GM18868 (cell line): ENCODE measurements at regions not wholly inside any gene's neighbourhood (a gene's known extent, or its start where the extent isn't known, plus 50 kb on each side); places are given as distances from the start of the nearest gene placed in this dataset.
A peak's percentile ranks its signal among the peaks of the same experiment; 100 is the strongest.
"Not testable (repeated sequence)": the region's sequence is repeated elsewhere in the genome, so short reads cannot be mapped to it uniquely, and the experiment has no call there.

Experiments used
- ATAC-seq: cut with Tn5 transposase; IDR thresholded peaks from one replicate; pipeline ENCODE4 v1.9.1; 2021; ENCODE audit warnings: mild to moderate bottlenecking, moderate library complexity; ENCODE audit not compliant: unreplicated experiment

DNA sequence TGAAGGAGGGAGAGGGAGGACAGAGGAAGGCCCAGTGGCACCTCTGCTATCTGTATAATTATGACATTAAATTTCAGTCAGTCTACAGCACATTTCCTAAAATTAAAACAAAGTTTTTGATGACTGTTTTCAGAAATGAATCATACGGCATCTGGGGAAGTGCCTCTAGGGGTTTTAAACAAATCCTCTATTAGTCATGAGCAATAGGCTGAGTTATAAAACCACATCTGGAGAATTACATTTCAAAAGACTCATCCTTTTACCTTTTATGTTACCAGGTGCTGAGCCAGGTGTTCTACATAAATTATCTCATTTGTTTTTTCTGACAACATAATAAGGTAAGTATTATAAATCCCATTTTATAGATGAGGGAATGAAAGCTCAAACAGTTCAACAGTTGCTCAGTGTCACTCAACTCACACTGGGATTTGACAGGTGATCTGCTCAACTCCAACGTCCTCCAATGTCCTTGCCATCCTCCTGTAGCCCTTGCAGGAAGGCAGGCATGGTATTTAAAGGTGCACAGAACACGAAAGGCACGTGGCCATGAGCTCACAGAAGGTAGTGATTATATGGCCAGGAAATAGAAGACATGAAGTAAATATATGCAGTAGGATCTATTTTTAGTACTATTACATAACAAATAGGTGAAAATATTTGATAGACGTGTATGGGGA lies 184.2 kb upstream of the MAN1A1 start:
- ATAC-seq, result peak; percentile 78

GRCh38 chr6:119527231-119527578 lies 177.6 kb upstream of the MAN1A1 start:
- ATAC-seq, result no peak

DNA sequence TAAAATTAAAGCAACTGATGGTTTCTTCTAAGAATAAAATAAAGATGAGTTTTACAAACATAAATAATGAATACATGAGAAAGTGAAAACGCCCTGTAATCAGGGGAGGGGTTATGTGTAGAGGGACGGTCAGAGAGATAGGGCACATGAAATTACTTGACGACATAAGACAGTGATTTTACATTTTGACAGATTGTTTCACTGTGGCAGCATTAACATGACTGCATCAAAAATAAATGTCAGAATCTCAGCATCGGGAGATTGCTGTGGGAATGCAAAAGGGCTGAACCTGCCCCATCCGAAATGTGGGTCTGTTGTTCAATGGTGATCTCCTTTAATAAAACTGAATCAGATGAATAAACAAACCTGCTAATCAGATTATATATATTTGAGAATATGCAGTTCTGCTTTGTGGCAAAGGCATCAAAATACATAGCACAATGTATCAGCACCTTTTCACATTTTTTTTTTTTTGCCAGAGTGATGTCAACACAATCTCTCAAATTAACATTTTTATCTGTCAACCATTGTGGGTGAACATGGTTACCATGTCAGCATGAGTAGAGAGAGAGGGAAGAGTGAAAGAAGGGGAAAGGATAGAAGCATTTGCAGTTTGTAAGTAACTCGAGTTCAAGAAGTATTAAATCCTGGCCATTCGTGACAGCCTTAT lies 177.1 kb upstream of the MAN1A1 start:
- ATAC-seq, result no peak

DNA sequence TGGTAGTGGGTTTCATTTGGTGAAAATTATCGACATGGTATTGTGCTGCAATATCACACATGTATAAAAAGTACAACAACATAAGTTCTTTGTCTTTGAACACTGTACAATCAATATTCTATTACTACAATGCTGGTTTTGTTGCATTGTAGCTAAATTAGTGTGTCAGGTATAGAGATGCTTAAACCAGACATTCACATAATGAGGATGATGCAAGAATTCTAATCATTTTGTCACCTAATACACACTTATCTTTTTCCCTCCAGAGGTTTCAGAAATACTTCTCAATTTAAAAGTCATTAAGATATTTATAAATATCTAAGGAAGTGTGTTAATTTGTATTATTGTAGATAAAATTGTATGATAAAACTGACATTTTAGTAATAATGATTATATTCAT lies 174.8 kb upstream of the MAN1A1 start:
- no peak for ATAC-seq

DNA sequence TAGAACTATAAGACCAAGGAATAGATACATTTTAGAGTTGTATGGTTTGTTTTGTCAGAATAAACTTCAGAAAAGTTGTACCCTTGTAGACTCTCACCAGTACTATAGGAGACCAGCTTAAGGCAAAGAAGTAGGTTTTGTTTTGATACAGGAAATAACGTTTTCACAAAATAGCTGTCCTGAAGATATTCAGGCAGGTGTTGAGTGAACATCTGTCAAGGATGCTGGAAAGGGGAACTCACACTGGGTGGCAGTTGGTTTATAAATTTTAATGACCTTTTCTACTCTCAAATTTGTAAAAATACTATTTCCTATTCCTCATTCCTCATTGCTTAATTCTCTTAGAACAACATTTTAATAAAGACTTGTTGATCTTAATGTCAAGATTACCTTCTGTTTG lies 174.0 kb upstream of the MAN1A1 start:
- ATAC-seq, result no peak

- ATAC-seq, result no peak
Measured at GRCh38 chr6:119521251-119521650, 171.7 kb upstream of the MAN1A1 start.

GRCh38 chr6:119517428-119517827 lies 167.9 kb upstream of the MAN1A1 start:
- ATAC-seq, result peak; percentile 85

DNA sequence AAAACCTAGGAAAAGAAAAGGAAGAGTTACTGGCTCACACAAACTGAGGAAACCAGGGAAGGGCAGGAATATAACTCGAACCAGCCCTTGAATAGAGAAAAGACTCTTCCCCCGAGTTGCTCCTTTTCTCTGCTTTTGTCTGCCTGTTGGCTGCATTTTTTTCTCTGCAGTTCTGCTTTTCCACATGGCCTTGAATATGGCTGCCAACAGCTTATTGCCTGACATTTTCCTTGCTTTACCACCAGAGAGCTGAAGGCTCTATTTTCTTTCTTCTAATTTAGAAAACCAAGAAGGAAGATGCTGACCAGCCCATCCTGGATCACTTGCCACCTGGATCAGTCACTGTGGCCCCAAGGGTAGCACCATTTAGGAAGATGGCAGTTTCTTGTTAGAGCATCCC lies 164.8 kb upstream of the MAN1A1 start:
- ATAC-seq, result no peak

- ATAC-seq, result no peak
Measured at GRCh38 chr6:119511024-119511423, 161.5 kb upstream of the MAN1A1 start.

GRCh38 chr6:119510246-119510645 lies 160.7 kb upstream of the MAN1A1 start:
- ATAC-seq, result no peak

DNA sequence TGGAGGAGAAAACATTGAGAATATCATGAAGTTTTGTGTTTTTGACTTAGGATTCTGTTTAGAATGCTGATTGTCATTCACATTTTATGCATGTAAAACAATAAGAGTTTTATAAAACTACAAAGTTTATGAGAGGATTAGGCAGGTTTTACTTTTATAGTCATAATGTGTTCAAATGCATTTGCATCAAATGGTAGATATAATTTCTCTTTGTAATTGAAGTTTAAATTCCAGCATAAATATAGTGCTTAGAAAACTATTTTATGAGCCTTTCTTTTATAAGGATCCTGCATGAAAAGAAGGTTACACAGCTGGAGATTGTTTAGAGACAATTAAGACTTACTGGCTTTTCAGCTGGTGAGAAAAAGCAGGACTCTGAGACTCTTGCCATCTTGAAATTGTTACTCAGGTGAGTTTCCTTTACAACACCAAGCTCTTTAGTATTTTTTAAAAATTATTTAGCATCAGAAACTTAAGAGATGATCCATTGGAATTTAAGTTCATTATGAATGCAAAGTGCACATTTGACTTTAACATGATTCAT lies 157.1 kb upstream of the MAN1A1 start:
- ATAC-seq, result no peak

DNA sequence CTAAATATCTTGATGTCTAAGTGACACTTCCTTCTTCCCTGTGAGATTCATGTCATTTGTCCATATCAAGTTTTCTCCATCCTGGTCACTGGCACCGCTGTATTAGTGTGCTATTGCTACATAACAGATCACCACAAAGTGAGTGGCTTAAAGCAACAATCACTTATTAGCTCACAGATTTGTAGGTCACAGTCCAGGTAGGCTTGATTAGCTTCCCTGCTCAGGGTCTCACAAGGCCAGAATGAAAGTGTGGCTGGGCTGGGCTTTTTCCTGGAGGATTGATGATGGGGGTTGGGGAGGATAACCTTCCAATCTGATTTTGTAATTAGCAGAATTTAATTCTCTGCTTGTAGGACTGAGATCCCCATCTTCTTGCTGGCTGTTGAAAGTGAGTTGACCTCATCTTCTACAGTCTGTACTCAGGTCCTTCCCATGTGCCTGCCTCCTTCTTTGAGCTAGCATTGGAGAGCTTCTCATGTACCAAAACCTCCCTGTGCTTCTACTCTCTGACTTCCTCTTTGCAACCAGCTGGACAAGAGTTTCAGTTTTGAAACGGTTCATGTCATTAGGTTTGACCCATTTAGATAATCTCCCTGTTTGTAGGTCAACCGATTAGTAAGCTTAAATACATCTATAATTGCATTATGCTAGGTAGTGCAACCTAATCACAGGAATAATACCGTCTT lies 152.4 kb upstream of the MAN1A1 start:
- no peak for ATAC-seq

- no peak for ATAC-seq
Measured at GRCh38 chr6:119499797-119500196, 150.2 kb upstream of the MAN1A1 start.

DNA sequence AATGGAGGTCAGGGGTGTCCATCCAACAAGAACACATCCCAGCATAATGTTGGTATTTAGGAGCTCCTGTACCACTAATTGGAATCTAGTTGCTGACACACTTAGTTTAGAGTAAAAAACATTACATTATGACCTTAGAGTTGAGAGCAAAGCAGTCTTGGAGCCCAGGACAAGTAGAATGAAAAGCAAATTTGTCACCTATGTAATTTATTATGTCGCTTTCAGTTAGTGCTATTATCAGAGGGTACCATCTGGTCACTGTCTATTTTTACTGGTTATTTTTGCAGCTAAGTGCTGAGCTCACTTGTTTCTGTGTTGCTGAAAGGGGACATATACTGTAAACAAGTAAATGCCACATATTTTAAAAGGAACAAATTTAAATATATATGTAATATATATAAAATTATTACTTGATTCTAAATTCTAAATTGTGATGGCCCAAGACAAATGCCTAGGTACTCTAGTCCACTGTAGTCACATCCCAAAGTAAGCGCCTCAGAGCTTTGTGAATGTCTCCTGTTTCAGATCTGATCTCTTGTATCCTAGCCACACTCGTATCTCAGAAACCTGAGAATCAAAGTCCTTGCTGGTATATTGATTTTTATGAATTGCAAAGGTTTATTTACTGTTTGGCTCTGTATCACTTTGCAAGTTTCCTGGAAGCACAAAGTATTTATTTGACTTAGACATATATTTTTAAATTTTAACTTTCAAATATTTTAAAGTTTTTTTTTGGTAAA lies 148.6 kb upstream of the MAN1A1 start:
- ATAC-seq, result no peak

DNA sequence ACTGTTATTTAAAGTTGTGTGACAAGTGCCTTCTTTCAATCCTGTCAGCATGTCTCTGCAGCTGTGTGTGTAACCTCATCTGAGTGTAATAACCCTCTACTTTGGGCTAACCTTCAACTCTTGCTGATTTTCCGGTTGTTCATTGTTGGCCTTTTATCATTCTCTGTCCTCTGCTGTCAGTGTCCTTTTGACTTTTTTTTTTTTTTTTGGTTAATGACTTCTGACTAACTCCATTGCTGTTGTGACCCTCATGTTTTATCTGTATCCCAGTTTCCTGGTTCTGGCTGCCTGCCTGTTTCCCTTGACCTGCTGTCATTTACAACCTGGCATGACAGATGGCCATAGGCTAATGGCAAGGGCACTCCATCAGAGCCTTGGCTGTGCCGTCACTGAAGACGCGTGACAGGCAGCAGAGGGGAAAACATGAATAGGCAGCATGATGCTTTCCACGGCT lies 145.7 kb upstream of the MAN1A1 start:
- ATAC-seq, result no peak

DNA sequence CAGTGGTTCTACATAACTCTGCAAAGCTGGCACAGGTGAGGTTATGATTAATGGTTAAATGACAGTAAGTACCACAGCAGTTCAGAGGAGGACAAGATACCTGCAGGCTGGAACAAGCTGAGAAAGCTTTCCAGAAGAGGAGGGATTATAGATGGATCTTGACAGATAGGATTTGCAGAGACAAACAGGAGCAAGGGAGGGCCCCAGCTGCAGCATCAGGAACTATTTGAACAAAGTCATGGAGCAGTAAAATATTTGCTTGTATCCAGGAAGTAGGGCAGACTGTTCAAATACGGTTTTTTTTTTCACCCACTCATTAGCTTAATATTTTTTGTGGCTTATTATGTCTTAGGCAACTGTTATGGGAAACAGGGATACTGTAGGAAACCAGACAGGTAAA lies 144.4 kb upstream of the MAN1A1 start:
- no peak for ATAC-seq

- ATAC-seq, result not testable (repeated sequence)
Measured at GRCh38 chr6:119491112-119491511, 141.6 kb upstream of the MAN1A1 start.

DNA sequence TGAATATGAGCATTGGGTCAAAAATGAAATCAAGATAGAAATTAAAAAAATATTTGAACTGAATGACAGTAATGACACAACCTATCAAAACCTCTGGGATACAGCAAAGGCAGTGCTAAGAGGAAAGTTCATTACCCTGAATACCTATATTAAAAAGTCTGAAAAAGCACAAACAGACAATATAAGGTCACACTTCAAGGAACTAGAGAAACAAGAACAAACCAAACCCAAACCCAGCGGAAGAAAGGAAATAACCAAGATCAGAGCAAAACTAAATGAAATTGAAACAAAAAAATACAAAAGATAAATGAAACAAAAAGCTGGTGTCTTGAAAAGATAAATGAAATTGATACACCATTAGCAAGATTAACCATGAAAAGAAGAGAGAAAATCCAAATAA lies 140.5 kb upstream of the MAN1A1 start:
- ATAC-seq, result not testable (repeated sequence)

DNA sequence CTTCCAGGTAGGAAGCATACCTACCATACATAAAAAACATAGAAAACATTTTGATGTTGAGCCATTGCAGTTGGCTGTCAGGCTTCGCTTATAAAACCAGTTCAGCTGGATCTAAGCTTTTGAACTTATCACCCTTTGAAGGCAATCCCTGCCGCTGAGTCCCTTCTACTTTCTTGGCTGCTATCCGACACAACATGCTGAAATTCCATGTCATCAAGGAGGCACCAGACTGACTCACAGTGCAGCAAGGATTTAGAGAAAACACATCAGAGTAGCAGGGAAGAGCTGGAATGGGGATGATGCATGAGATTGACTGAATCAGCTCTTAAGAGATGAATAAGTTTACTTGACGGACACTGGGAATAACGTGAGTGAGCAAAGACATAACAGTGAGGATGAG lies 135.0 kb upstream of the MAN1A1 start:
- ATAC-seq, result no peak

- ATAC-seq, result no peak
Measured at GRCh38 chr6:119483908-119484307, 134.3 kb upstream of the MAN1A1 start.

DNA sequence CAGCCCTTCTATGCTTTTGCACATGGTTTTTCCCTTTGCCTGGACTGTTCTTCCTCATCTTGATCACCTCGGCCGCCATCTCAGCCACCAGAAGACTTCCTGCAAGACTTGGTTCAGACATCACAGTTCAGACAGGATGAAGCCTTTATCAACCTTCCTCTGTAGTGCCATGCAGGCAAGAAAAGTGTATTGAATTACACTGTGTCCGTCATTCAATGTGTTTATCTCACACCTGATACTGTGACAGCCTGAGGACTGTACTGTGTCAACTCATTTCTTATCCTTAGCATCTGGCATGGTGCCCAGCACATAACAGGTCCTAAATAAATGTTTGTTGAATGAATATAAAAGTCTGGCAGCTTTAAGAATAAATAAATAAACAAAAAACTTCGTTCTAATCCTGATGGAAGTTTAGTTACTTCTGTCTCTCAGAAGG lies 133.3 kb upstream of the MAN1A1 start:
- no peak for ATAC-seq
